AG04449 (cell line): ENCODE measurements at regions not wholly inside any gene's neighbourhood (a gene's known extent, or its start where the extent isn't known, plus 50 kb on each side); places are given as distances from the start of the nearest gene placed in this dataset.

ENCODE experiments used
- CTCF ChIA-PET: fragments of 350-600 bp; formaldehyde crosslinking; extraction: SDS; loops from one replicate; lab custom pipeline; 2021; ENCODE audit warnings: antibody characterized with exemption; lab: Yijun Ruan, JAX
- POLR2A ChIA-PET: fragments of 400-600, 350-600 bp; formaldehyde crosslinking; extraction: SDS; loops from one replicate; lab custom pipeline; 2020; ENCODE audit warnings: antibody characterized with exemption, inconsistent platforms; lab: Yijun Ruan, JAX
- DNase-seq: peaks from one replicate; pipeline ENCODE4 v3.0.0-alpha.2; 2010; ENCODE audit warnings: low read depth, low spot score
- H3K4me3 ChIP-seq: 2 replicates; pipeline ENCODE4 v1.5.1; 2011; ENCODE audit warnings: low read depth, mild to moderate bottlenecking, control low read depth, low read length
- TF ChIP-seq, protein P1 (sequence below): IDR thresholded peaks from one replicate; pipeline ENCODE4 v1.5.1; 2011; ENCODE audit warnings: mild to moderate bottlenecking, moderate library complexity, low read length, control low read depth, inconsistent platforms; ENCODE audit not compliant: insufficient read depth; ENCODE audit errors: missing control alignments

DNA sequence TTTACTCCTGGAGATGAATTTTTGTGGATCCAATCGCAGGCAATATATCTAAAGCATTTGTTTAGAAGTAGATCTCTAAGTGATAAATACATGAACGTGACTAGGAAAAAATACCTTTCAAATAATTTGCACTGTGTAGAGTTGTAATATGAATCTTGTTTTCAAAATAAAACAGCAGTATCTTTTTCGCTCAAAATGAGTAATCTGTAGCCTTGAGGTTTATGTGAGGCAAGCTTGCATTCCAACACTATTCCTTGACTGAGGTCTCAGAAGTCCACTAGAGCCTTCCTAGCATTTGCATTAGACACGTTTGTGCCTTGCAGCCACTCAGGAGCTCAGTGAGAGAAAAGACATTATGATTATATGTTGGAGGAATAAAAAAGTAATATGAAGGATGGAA is 138.3 kb upstream of the ROBO1 start:
- ChIA-PET POLR2A (no interaction called here), CTCF (no interaction called here)
- no peak for DNase-seq
- H3K4me3 ChIP-seq = no peak overlapping the region
- TF ChIP-seq, protein P1, sequence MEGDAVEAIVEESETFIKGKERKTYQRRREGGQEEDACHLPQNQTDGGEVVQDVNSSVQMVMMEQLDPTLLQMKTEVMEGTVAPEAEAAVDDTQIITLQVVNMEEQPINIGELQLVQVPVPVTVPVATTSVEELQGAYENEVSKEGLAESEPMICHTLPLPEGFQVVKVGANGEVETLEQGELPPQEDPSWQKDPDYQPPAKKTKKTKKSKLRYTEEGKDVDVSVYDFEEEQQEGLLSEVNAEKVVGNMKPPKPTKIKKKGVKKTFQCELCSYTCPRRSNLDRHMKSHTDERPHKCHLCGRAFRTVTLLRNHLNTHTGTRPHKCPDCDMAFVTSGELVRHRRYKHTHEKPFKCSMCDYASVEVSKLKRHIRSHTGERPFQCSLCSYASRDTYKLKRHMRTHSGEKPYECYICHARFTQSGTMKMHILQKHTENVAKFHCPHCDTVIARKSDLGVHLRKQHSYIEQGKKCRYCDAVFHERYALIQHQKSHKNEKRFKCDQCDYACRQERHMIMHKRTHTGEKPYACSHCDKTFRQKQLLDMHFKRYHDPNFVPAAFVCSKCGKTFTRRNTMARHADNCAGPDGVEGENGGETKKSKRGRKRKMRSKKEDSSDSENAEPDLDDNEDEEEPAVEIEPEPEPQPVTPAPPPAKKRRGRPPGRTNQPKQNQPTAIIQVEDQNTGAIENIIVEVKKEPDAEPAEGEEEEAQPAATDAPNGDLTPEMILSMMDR = no peak

DNA sequence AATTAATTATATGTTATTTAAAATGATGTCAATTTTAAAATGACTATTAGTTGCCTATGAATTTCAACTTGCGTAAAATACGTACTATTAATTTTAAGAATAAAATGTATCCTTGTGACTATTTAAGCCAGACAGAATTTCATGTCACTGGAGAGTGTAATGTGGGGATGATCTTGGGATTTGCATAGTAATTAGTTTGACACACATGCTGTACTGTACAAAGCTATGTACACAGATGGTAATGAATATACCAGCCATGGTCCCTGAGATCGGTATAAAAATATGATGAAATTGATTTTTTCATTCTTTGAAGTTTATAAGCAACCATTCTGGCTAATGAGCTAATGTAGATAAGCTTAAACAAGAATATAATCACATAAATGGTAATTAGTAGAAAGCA is 134.4 kb upstream of the ROBO1 start:
- CTCF ChIA-PET = no interaction called here
- TF ChIP-seq, protein P1 = no peak

DNA sequence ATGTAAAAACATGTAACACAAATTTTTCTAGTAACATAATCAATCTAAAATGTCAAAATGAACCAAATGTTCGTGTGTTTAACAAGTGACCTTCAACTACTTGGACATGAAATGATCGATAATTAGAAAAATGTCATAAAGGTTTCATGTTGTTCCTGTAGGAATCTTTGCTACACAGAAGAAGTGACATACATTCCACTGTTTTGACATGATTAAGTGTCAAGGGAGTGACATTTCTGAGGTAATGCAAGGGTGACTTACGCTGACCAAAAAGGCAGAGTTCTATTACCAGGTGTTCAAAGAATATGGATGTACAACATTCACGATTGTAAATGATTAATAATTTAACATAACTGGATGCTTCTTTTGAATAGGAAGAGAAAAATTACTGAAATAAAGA is 131.1 kb upstream of the ROBO1 start:
- CTCF ChIA-PET = no interaction called here
- no peak overlapping the region for H3K4me3 ChIP-seq
- DNase-seq = no peak
- POLR2A ChIA-PET = no interaction called here
- TF ChIP-seq, protein P1 = no peak

More for the DNA sequence above, 134.4 kb upstream of the ROBO1 start:
- POLR2A ChIA-PET = no interaction called here
- no peak overlapping the region for H3K4me3 ChIP-seq
- DNase-seq = no peak

DNA sequence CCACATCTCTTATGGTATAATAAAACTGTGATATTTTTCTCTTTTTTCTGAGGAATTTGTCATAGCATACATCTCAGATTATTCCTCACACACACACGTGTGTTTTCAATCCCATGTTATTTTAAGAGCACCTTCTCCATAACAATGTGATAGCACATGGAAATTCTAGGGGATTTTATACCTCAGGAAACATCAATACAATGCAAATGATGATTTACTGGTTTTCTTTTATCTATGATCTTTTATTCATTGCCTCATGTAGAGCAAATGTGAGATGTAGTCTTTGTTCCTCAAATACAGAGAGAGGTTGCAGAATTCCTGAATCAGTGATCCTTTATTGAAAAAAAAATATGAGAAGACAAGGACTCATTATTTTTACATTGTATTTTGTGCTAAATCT is 128.3 kb upstream of the ROBO1 start:
- no peak for DNase-seq
- ChIA-PET POLR2A (no interaction called here), CTCF (no interaction called here)
- no peak overlapping the region for H3K4me3 ChIP-seq
- TF ChIP-seq, protein P1 = no peak

DNA sequence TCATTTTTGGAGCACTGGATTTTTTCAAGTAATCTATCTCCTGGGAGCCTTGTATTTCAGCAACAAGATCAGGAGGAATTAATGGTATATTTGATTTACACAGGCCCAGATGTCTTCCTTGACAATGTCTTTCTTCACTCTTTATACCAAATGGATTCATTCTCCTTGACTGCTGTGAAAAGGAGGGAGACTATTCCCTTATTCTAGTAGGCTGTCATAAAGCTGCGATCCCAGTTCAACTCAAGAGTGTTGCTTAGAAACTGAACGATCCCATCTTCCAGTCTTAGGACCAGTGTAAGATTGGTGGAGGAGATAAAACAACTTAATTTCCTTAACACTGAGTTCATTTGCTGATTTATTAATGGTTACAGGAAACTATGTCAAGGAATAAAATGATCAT is 119.4 kb upstream of the ROBO1 start:
- ChIA-PET CTCF (no interaction called here), POLR2A (no interaction called here)
- TF ChIP-seq, protein P1 = no peak
- no peak for DNase-seq
- no peak overlapping the region for H3K4me3 ChIP-seq

DNA sequence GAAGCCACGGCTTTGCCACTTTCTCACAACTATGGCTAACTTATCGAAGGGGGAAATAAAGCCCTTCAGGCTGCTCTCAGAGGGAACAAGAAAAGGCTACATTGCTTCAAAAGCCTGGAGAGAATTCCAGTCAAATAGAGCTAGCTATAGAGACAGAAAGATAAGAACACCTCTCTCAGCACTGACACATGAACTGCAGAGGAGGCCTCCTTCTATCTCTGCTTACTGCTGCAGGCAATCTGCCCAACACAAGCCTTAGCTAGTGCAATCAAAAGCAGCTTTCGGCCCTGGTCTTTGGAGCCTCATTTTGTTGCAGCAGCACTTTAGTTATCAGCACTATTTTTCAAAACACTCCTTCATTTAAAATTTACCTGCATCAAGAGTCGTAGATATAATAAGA is 118.4 kb upstream of the ROBO1 start:
- ChIA-PET CTCF (no interaction called here), POLR2A (no interaction called here)
- no peak for DNase-seq
- no peak overlapping the region for H3K4me3 ChIP-seq
- TF ChIP-seq, protein P1 = no peak
